ENCODE measurements at regions not wholly inside any gene's neighbourhood (a gene's known extent, or its start where the extent isn't known, plus 50 kb on each side); places are given as distances from the start of the nearest gene placed in this dataset.

DNA sequence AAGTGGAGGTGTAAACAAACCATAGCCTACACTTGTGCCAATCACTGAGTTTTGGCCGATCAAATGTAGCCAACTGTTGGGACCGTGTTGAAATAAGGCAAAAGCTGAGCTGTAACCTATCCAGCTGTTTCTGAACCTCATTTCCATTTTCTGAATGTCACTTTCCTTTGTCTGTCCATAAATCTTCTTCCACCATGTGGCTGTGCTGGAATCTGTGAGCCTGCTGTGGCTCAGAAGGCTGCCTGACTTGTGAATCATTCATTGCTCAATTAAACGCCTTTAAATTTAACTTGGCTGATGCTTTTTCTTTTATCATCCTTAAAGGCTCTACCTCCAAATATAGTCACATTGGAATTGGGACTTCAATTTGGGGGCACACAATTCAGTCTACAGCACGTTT, 203.1 kb upstream of the MPPED2 start:
- Mint-ChIP-seq H3K4me1 (ENCODE audit: low read depth) (no peaks in the 10 kb centered on the region), H3K27ac (no peak overlapping the region), H3K4me3 (no peak overlapping the region), H3K36me3 (ENCODE audit: low read depth) (no peaks in the 10 kb centered on the region), H3K9me3 (peaks cover 49% of the 10 kb centered on the region), H3K27me3 (ENCODE audit: insufficient read depth) (peaks cover 3% of the 10 kb centered on the region; the same call in 1 of the 2 replicates)
- peak; percentile 0 for DNase-seq
- TF ChIP-seq, protein P1, sequence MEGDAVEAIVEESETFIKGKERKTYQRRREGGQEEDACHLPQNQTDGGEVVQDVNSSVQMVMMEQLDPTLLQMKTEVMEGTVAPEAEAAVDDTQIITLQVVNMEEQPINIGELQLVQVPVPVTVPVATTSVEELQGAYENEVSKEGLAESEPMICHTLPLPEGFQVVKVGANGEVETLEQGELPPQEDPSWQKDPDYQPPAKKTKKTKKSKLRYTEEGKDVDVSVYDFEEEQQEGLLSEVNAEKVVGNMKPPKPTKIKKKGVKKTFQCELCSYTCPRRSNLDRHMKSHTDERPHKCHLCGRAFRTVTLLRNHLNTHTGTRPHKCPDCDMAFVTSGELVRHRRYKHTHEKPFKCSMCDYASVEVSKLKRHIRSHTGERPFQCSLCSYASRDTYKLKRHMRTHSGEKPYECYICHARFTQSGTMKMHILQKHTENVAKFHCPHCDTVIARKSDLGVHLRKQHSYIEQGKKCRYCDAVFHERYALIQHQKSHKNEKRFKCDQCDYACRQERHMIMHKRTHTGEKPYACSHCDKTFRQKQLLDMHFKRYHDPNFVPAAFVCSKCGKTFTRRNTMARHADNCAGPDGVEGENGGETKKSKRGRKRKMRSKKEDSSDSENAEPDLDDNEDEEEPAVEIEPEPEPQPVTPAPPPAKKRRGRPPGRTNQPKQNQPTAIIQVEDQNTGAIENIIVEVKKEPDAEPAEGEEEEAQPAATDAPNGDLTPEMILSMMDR (IDR thresholded peaks at IDR 0.05), result no peak

DNA sequence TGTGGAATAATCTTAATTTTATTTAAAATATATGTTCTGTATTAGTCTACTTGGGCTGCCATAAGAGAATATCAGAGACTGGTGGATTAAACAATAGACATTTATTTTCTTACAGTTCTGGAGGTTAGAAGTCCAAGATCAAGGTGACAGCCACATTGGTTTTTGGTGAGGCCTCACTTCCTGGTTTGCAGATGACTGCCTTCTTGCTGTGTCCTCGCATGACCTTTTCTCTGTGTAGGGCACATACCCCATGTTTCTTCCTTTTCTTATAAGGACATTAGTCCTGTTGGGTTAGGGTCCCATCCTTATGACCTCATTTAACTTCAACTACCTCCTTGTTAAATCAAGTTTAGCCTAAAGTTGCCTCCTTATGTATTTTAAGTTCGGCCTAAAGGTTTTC, 202.7 kb upstream of the MPPED2 start:
- Mint-ChIP-seq H3K9me3 (peaks cover 49% of the 10 kb centered on the region), H3K36me3 (ENCODE audit: low read depth) (no peaks in the 10 kb centered on the region), H3K4me3 (no peak overlapping the region), H3K27me3 (ENCODE audit: insufficient read depth) (peaks cover 3% of the 10 kb centered on the region; the same call in 1 of the 2 replicates), H3K27ac (no peak overlapping the region), H3K4me1 (ENCODE audit: low read depth) (no peaks in the 10 kb centered on the region)
- TF ChIP-seq, protein P1 (IDR thresholded peaks at IDR 0.05), result no peak
- no peak for DNase-seq

DNA sequence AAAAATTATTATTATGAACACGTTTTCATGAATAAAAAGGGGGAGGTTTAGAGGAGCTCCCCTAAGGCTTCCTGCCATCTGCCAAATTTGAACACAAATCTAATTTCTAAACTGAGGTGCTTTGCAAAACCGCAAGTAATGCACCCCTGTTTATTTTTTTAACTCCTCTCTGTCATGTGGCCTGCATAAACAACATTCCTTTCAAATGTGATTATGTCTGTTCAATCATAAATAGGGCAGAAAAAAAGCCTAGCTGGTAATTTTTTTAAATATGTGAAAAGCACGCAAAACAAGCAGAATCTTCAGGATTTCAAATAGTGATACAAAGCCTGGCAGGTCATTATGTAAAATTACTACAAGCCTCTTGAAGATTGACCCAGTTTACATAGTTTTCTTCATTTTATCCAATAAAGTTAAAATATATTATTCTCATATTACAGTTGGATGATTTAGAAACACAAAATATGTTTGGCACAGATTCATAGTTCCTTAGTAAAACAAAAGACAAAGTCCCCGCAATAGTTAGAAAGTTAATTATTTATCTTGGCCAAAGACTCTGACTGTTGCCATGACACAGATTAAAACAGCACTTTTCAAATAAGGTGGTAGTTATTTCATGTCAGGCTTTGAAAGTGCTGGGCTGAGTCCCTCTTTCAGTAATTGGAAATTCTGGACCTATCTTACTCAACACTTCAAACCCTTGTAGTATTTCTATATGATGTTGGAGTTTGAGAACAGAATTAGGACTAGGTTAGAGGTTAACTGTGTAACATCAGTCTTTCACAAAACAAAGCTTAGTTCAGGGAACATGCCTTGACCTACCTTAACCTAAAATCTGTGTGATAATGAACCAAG, 200.3 kb upstream of the MPPED2 start:
- Mint-ChIP-seq H3K9me3 (peaks cover 54% of the 10 kb centered on the region), H3K4me3 (no peak overlapping the region), H3K4me1 (ENCODE audit: low read depth) (no peaks in the 10 kb centered on the region), H3K27ac (no peak overlapping the region), H3K27me3 (ENCODE audit: insufficient read depth) (peaks cover 3% of the 10 kb centered on the region; the same call in 1 of the 2 replicates), H3K36me3 (ENCODE audit: low read depth) (no peaks in the 10 kb centered on the region)
- TF ChIP-seq, protein P1 (IDR thresholded peaks at IDR 0.05), result no peak
- DNase-seq, result no peak

DNA sequence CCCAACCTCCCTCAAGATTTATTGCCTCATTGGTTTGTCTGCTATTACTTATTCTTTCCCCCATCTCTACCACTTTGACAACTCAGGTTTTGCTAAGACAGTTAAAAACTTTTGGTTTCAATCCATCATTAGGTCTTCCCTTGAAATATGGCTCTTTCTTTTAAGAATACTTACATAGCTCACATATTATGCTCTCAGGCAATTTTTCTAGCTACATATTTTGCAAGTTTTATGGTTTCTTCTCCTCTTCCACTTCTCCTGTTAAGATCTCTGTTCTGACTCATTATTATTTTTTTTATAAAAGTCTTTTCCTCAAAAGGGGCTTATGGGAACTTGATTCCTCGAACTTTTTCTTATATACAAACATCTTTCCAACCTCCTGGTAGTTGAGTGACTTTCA, 192.4 kb upstream of the MPPED2 start:
- DNase-seq, result no peak
- TF ChIP-seq, protein P1 (IDR thresholded peaks at IDR 0.05), result no peak
- no peaks in the 10 kb centered on the region for H3K36me3 Mint-ChIP-seq (ENCODE audit: low read depth)
- no peak overlapping the region for H3K4me3 Mint-ChIP-seq
- no peaks in the 10 kb centered on the region for H3K4me1 Mint-ChIP-seq (ENCODE audit: low read depth)
- peaks cover 2% of the 10 kb centered on the region; the same call in 1 of the 2 replicates for H3K27me3 Mint-ChIP-seq (ENCODE audit: insufficient read depth)
- no peak overlapping the region for H3K27ac Mint-ChIP-seq
- H3K9me3 Mint-ChIP-seq, result peaks cover 43% of the 10 kb centered on the region

DNA sequence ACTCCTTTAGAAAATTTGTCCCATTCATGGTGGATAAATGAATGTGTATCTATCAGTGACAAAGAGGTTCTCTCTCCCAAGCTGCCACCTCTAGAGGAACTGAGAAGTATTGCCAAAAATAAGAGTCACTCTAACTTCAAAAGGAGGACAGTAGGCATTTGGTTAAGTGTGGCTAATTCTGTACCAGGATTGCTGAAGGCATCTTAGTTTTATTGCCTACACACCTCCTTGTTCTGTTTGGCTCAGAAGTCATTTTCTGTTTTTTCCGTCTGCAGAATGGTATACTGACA, 189.0 kb upstream of the MPPED2 start:
- peaks cover 43% of the 10 kb centered on the region for H3K9me3 Mint-ChIP-seq
- H3K4me1 Mint-ChIP-seq (ENCODE audit: low read depth), result no peaks in the 10 kb centered on the region
- H3K36me3 Mint-ChIP-seq (ENCODE audit: low read depth), result no peaks in the 10 kb centered on the region
- TF ChIP-seq, protein P1 (IDR thresholded peaks at IDR 0.05), result no peak
- H3K27ac Mint-ChIP-seq, result no peak overlapping the region
- no peak for DNase-seq
- H3K4me3 Mint-ChIP-seq, result no peak overlapping the region
- H3K27me3 Mint-ChIP-seq (ENCODE audit: insufficient read depth), result peaks cover 2% of the 10 kb centered on the region; the same call in 1 of the 2 replicates
